Ishikawa (cell line): ENCODE measurements at regions not wholly inside any gene's neighbourhood (a gene's known extent, or its start where the extent isn't known, plus 50 kb on each side); places are given as distances from the start of the nearest gene placed in this dataset.

Source experiments
- CEBPB ChIP-seq: IDR thresholded peaks from 2 replicates; pipeline ENCODE4 v1.6.1; 2012
- CREB1 ChIP-seq: IDR thresholded peaks from 2 replicates; pipeline ENCODE4 v1.6.1; 2012; ENCODE audit warnings: low read depth
- EP300 ChIP-seq: IDR thresholded peaks from 2 replicates; pipeline ENCODE4 v1.6.1; 2012; ENCODE audit warnings: borderline replicate concordance
- MAX ChIP-seq: IDR thresholded peaks from 2 replicates; pipeline ENCODE4 v1.6.1; 2012
- NFIC ChIP-seq: IDR thresholded peaks from 2 replicates; pipeline ENCODE4 v1.6.1; 2012
- RAD21 ChIP-seq: IDR thresholded peaks from 2 replicates; pipeline ENCODE4 v1.6.1; 2012; ENCODE audit warnings: low read depth
- REST ChIP-seq: IDR thresholded peaks from 2 replicates; pipeline ENCODE4 v1.6.1; 2012; ENCODE audit warnings: low read depth, mild to moderate bottlenecking
- TAF1 ChIP-seq: IDR thresholded peaks from 2 replicates; pipeline ENCODE4 v1.6.1; 2012; ENCODE audit warnings: low read depth, mild to moderate bottlenecking
- TCF12 ChIP-seq: IDR thresholded peaks from 2 replicates; pipeline ENCODE4 v1.6.1; 2012; ENCODE audit warnings: low read depth
- TEAD4 ChIP-seq: IDR thresholded peaks from 2 replicates; pipeline ENCODE4 v1.6.1; 2012
- ZBTB7A ChIP-seq: IDR thresholded peaks from 2 replicates; pipeline ENCODE4 v1.6.1; 2012; ENCODE audit warnings: low read depth

- no peak for TF ChIP-seq REST
- no peak for TF ChIP-seq RAD21
- no peak for TF ChIP-seq CEBPB
- TF ChIP-seq TEAD4, result no peak
- no peak for TF ChIP-seq CREB1
- TF ChIP-seq MAX, result no peak
- no peak for TF ChIP-seq EP300
- no peak for TF ChIP-seq TAF1
- TF ChIP-seq TCF12, result no peak
- TF ChIP-seq ZBTB7A, result no peak
- TF ChIP-seq NFIC, result no peak
Observed at GRCh38 chr10:131403936-131404335, 92.4 kb upstream of the TCERG1L start.
